RWPE2 (cell line): ENCODE measurements at regions not wholly inside any gene's neighbourhood (a gene's known extent, or its start where the extent isn't known, plus 50 kb on each side); places are given as distances from the start of the nearest gene placed in this dataset.
"Not testable (repeated sequence)": the region's sequence is repeated elsewhere in the genome, so short reads cannot be mapped to it uniquely, and the experiment has no call there.

Experiments
- ATAC-seq: fragments of 200-7000 bp; cut with Tn5 transposase; 3 replicates; pipeline ENCODE4 v1.9.1; 2021; ENCODE audit warnings: low read depth
- DNase-seq: peaks from one replicate; pipeline ENCODE4 v3.0.0-alpha.2; 2020; ENCODE audit warnings: low spot score
- H3K27ac ChIP-seq: fragments of 450-650 bp; 2 replicates; pipeline ENCODE4 v1.5.1; 2017; ENCODE audit warnings: mild to moderate bottlenecking; ENCODE audit not compliant: poor library complexity, severe bottlenecking
- H3K27me3 ChIP-seq: fragments of 250-450 bp; sonication (Bioruptor Pico); 2 replicates; pipeline ENCODE4 v1.5.1; 2021; ENCODE audit warnings: mild to moderate bottlenecking, moderate library complexity; ENCODE audit not compliant: insufficient read depth, poor library complexity, severe bottlenecking
- H3K36me3 ChIP-seq: fragments of 250-450 bp; sonication (Bioruptor Pico); 2 replicates; pipeline ENCODE4 v1.5.1; 2020; ENCODE audit warnings: low read depth, mild to moderate bottlenecking, moderate library complexity
- H3K4me1 ChIP-seq: fragments of 250-450 bp; sonication (Bioruptor Pico); 2 replicates; pipeline ENCODE4 v1.5.1; 2021; ENCODE audit warnings: mild to moderate bottlenecking, moderate library complexity; ENCODE audit not compliant: insufficient read depth, poor library complexity, severe bottlenecking
- H3K4me3 ChIP-seq: fragments of 250-450 bp; sonication (Bioruptor Pico); 2 replicates; pipeline ENCODE4 v1.5.1; 2021; ENCODE audit warnings: mild to moderate bottlenecking, moderate library complexity; ENCODE audit not compliant: severe bottlenecking
- H3K9me3 ChIP-seq: fragments of 250-450 bp; sonication (Bioruptor Pico); 2 replicates; pipeline ENCODE4 v1.5.1; 2021; ENCODE audit warnings: mild to moderate bottlenecking, moderate library complexity; ENCODE audit not compliant: severe bottlenecking
- CTCF ChIP-seq: fragments of 450-650 bp; IDR thresholded peaks from one replicate; pipeline ENCODE4 v1.5.1; 2017; ENCODE audit warnings: mild to moderate bottlenecking, moderate library complexity; ENCODE audit not compliant: poor library complexity, severe bottlenecking

- no peaks in the 10 kb centered on the region for H3K36me3 ChIP-seq
- no peaks in the 10 kb centered on the region for H3K27me3 ChIP-seq
- DNase-seq (no peak), ATAC-seq (no peak)
- H3K4me3 ChIP-seq: no peak overlapping the region
- TF ChIP-seq CTCF: no peak
- H3K27ac ChIP-seq: no peak overlapping the region
- H3K9me3 ChIP-seq: peaks cover 3% of the 10 kb centered on the region
- no peaks in the 10 kb centered on the region for H3K4me1 ChIP-seq
Observed at GRCh38 chr18:27312853-27313252, 127.7 kb upstream of the CHST9 start.

GRCh38 chr18:27312153-27312552 lies 127.0 kb upstream of the CHST9 start:
- TF ChIP-seq CTCF: no peak
- DNase-seq: no peak
- ATAC-seq: no peak

GRCh38 chr18:27311114-27311513 lies 126.0 kb upstream of the CHST9 start:
- Histone ChIP-seq H3K4me1 (no peaks in the 10 kb centered on the region), H3K9me3 (peaks cover 3% of the 10 kb centered on the region), H3K4me3 (no peak overlapping the region), H3K36me3 (no peaks in the 10 kb centered on the region), H3K27me3 (no peaks in the 10 kb centered on the region), H3K27ac (no peak overlapping the region)
- no peak for DNase-seq
- no peak for TF ChIP-seq CTCF
- ATAC-seq: no peak

More at GRCh38 chr18:27312153-27312552, 127.0 kb upstream of the CHST9 start:
- Histone ChIP-seq H3K4me1 (no peaks in the 10 kb centered on the region), H3K36me3 (no peaks in the 10 kb centered on the region), H3K9me3 (peaks cover 3% of the 10 kb centered on the region), H3K4me3 (no peak overlapping the region), H3K27ac (no peak overlapping the region), H3K27me3 (no peaks in the 10 kb centered on the region)

- Histone ChIP-seq H3K4me1 (no peaks in the 10 kb centered on the region), H3K9me3 (no peaks in the 10 kb centered on the region), H3K4me3 (no peak overlapping the region), H3K27ac (no peak overlapping the region), H3K36me3 (no peaks in the 10 kb centered on the region), H3K27me3 (no peaks in the 10 kb centered on the region)
- no peak for TF ChIP-seq CTCF
- DNase-seq (no peak), ATAC-seq (no peak)
Observed at GRCh38 chr18:27301615-27302378, 116.7 kb upstream of the CHST9 start.

GRCh38 chr18:27298214-27298804 lies 113.2 kb upstream of the CHST9 start:
- ATAC-seq: peak; percentile 49; the same call in 2 of the 3 replicates
- H3K4me3 ChIP-seq: no peak overlapping the region
- no peaks in the 10 kb centered on the region for H3K27me3 ChIP-seq
- DNase-seq: no peak
- H3K27ac ChIP-seq: no peak overlapping the region
- H3K9me3 ChIP-seq: peaks cover 2% of the 10 kb centered on the region
- peak; percentile 51 for TF ChIP-seq CTCF
- H3K4me1 ChIP-seq: no peaks in the 10 kb centered on the region
- no peaks in the 10 kb centered on the region for H3K36me3 ChIP-seq

GRCh38 chr18:27285973-27286562 lies 101.0 kb upstream of the CHST9 start:
- H3K4me1 ChIP-seq, H3K36me3 ChIP-seq, H3K4me3 ChIP-seq, DNase-seq, ATAC-seq, H3K9me3 ChIP-seq, H3K27ac ChIP-seq, H3K27me3 ChIP-seq: not testable (repeated sequence)
